ENCODE measurements at regions not wholly inside any gene's neighbourhood (a gene's known extent, or its start where the extent isn't known, plus 50 kb on each side); places are given as distances from the start of the nearest gene placed in this dataset.

DNA sequence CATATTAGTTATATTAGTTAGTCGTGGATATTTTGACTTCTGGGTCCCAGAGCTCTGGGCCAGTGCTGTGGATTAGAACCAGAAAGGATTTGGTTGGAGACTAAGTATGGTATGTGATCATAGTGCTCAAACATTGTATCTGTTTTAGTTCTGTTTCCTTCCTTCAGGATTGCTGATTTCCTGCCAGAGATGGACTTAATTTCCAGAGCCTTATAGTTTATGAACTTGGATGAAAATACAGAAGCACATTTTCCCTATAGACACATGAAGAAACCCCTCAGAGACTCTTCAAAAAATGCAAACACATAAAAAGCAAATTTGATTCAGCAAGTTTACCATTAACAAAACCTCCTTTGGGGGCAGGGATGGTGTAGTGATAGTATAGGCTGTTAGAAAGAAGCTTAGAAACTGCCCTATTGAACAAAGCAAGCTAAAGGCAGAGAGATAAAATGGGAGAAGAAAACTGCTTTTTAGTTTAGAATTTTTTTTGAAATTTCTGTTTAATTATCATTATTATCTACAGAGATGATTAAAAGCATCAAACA is 88.7 kb upstream of the EFEMP1 start:
- no peaks in the 10 kb centered on the region for H3K4me1 ChIP-seq (ENCODE audit: low read length)
- H3K79me2 ChIP-seq (ENCODE audit: low read length): no peaks in the 10 kb centered on the region
- no peaks in the 10 kb centered on the region for H3K27me3 ChIP-seq (ENCODE audit: low read length)
- H3K27ac ChIP-seq (ENCODE audit: low read length): no peak overlapping the region
- H4K20me1 ChIP-seq (ENCODE audit: insufficient read depth, low read depth, low read length): no peaks in the 10 kb centered on the region
- H3K9ac ChIP-seq (ENCODE audit: low read length): no peak overlapping the region
- no peaks in the 10 kb centered on the region for H3K36me3 ChIP-seq (ENCODE audit: insufficient read depth, low read length)
- H3K9me2 ChIP-seq (replicated peaks; ENCODE audit: insufficient read depth, low read length): no peaks in the 10 kb centered on the region
- no peaks in the 10 kb centered on the region for H3K9me3 ChIP-seq (ENCODE audit: low read length)
- H3K4me2 ChIP-seq (ENCODE audit: low read depth, low read length, poor library complexity, severe bottlenecking): no peak overlapping the region
- no peak for DNase-seq
- H2AFZ ChIP-seq (ENCODE audit: low read length): no peak overlapping the region
- no peak overlapping the region for H3K4me3 ChIP-seq (ENCODE audit: low read length)

DNA sequence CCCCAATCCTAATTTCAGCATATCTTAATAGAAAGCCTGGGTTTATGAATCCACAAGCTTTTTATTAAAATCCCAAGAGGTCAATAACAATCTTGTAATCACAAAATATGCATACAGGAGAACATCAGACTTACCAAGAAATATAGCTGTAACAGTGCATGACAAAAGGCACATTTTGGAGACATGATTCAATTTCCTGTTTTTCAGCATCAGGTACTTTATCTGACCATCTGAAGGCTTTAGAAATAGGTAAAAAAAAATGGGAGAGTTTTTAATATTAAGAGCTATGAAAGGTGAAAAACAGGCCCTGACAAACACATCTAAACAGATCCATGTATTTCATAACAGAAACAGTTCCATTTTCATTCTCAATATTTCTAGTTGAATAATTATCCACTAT is 89.9 kb upstream of the EFEMP1 start:
- H3K27me3 ChIP-seq (ENCODE audit: low read length): no peaks in the 10 kb centered on the region
- no peak overlapping the region for H3K4me2 ChIP-seq (ENCODE audit: low read depth, low read length, poor library complexity, severe bottlenecking)
- H3K79me2 ChIP-seq (ENCODE audit: low read length): no peaks in the 10 kb centered on the region
- no peaks in the 10 kb centered on the region for H3K9me3 ChIP-seq (ENCODE audit: low read length)
- no peak overlapping the region for H3K4me3 ChIP-seq (ENCODE audit: low read length)
- H3K9ac ChIP-seq (ENCODE audit: low read length): no peak overlapping the region
- no peak for DNase-seq
- no peaks in the 10 kb centered on the region for H3K36me3 ChIP-seq (ENCODE audit: insufficient read depth, low read length)
- no peaks in the 10 kb centered on the region for H3K4me1 ChIP-seq (ENCODE audit: low read length)
- no peak overlapping the region for H3K27ac ChIP-seq (ENCODE audit: low read length)
- H2AFZ ChIP-seq (ENCODE audit: low read length): no peak overlapping the region
- H3K9me2 ChIP-seq (replicated peaks; ENCODE audit: insufficient read depth, low read length): no peaks in the 10 kb centered on the region
- H4K20me1 ChIP-seq (ENCODE audit: insufficient read depth, low read depth, low read length): no peaks in the 10 kb centered on the region

DNA sequence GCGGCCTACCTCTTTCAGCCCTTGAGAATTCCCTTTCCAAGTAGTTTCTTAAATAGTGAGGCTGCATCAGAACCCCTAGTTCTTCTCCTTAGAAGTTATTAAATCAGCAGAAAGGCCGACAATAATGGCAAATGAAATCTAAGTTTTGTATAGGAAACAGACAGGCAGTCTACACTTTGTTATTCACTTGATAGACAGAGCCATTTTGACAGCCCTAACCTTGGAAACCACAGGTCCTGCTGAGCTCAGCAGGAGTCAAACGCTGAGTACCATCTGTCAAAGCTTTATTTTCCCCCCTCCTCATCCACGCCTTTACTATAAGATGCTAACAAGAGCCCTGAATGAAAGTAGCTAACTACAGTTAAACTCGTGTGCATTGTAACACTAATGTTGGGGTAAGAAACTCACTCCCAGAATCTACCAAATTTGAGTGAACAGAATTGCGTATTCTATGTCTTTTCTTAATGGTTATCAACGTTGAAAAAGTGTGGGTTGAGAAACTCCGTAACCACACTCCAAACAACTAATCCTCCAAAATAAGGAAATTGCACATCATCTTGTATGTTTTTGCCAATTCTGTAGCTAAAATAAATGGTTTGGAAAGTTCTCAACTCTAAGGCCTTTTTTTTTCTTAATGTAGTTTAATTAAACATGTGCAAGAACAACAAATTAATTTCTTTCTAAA is 90.6 kb upstream of the EFEMP1 start:
- DNase-seq: no peak
- no peaks in the 10 kb centered on the region for H4K20me1 ChIP-seq (ENCODE audit: insufficient read depth, low read depth, low read length)
- H3K9ac ChIP-seq (ENCODE audit: low read length): no peak overlapping the region
- H3K4me2 ChIP-seq (ENCODE audit: low read depth, low read length, poor library complexity, severe bottlenecking): no peak overlapping the region
- H3K27me3 ChIP-seq (ENCODE audit: low read length): no peaks in the 10 kb centered on the region
- no peaks in the 10 kb centered on the region for H3K36me3 ChIP-seq (ENCODE audit: insufficient read depth, low read length)
- no peak overlapping the region for H3K27ac ChIP-seq (ENCODE audit: low read length)
- no peak overlapping the region for H3K4me3 ChIP-seq (ENCODE audit: low read length)
- H3K9me2 ChIP-seq (replicated peaks; ENCODE audit: insufficient read depth, low read length): no peaks in the 10 kb centered on the region
- no peaks in the 10 kb centered on the region for H3K4me1 ChIP-seq (ENCODE audit: low read length)
- no peak overlapping the region for H2AFZ ChIP-seq (ENCODE audit: low read length)
- no peaks in the 10 kb centered on the region for H3K79me2 ChIP-seq (ENCODE audit: low read length)
- H3K9me3 ChIP-seq (ENCODE audit: low read length): no peaks in the 10 kb centered on the region

DNA sequence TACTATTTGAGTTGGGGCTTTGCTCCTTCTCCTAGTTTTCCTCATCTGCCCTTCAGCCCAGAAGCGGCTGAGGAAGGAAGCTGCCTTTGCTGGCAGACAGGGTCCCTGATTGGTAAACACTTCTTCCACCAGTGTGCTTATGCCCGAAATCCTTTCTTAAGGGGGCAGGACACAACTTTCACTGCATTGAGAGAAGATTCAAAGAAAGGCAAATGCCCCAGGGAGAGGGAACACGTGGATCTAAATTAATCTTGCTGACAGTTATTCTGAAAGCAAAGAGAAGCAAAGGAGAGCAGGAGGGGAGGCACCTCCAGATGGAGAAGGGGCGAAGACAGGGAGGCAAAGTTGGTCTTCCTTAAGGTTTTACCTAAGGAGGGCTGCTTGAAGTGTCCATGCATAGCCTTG is 92.1 kb upstream of the EFEMP1 start:
- Histone ChIP-seq H3K4me1 (ENCODE audit: low read length) (no peaks in the 10 kb centered on the region), H3K27ac (ENCODE audit: low read length) (no peak overlapping the region), H3K27me3 (ENCODE audit: low read length) (no peaks in the 10 kb centered on the region), H3K9me2 (replicated peaks; ENCODE audit: insufficient read depth, low read length) (no peaks in the 10 kb centered on the region), H2AFZ (ENCODE audit: low read length) (no peak overlapping the region), H3K79me2 (ENCODE audit: low read length) (no peaks in the 10 kb centered on the region), H3K4me3 (ENCODE audit: low read length) (no peak overlapping the region), H3K36me3 (ENCODE audit: insufficient read depth, low read length) (no peaks in the 10 kb centered on the region), H4K20me1 (ENCODE audit: insufficient read depth, low read depth, low read length) (no peaks in the 10 kb centered on the region), H3K9me3 (ENCODE audit: low read length) (no peaks in the 10 kb centered on the region), H3K9ac (ENCODE audit: low read length) (no peak overlapping the region), H3K4me2 (ENCODE audit: low read depth, low read length, poor library complexity, severe bottlenecking) (no peak overlapping the region)
- no peak for DNase-seq

DNA sequence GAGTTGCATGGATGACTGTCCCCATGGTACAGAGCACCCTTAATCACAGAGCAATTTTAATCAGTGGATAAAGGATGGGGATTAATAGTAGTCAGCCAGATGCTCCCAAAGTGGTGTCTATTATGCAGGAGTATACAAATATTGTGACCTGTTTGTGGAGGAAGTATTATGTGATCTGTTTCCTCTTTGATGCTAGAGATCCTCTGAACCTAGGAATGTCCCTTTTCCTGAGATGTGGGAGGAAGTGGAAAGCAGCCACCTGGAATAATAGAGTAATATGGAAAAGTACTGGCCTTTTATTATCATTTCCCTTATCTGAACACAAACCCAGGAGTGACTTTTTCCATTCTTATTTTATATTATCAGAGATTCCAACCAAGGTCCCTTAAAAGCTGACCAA is 94.2 kb upstream of the EFEMP1 start:
- Histone ChIP-seq H3K79me2 (ENCODE audit: low read length) (no peaks in the 10 kb centered on the region), H3K27me3 (ENCODE audit: low read length) (no peaks in the 10 kb centered on the region), H3K4me3 (ENCODE audit: low read length) (no peak overlapping the region), H3K4me1 (ENCODE audit: low read length) (no peaks in the 10 kb centered on the region), H3K36me3 (ENCODE audit: insufficient read depth, low read length) (no peaks in the 10 kb centered on the region), H3K9me2 (replicated peaks; ENCODE audit: insufficient read depth, low read length) (no peaks in the 10 kb centered on the region), H3K9ac (ENCODE audit: low read length) (no peak overlapping the region), H3K27ac (ENCODE audit: low read length) (no peak overlapping the region), H3K9me3 (ENCODE audit: low read length) (no peaks in the 10 kb centered on the region), H3K4me2 (ENCODE audit: low read depth, low read length, poor library complexity, severe bottlenecking) (no peak overlapping the region), H4K20me1 (ENCODE audit: insufficient read depth, low read depth, low read length) (no peaks in the 10 kb centered on the region), H2AFZ (ENCODE audit: low read length) (no peak overlapping the region)
- no peak for DNase-seq

DNA sequence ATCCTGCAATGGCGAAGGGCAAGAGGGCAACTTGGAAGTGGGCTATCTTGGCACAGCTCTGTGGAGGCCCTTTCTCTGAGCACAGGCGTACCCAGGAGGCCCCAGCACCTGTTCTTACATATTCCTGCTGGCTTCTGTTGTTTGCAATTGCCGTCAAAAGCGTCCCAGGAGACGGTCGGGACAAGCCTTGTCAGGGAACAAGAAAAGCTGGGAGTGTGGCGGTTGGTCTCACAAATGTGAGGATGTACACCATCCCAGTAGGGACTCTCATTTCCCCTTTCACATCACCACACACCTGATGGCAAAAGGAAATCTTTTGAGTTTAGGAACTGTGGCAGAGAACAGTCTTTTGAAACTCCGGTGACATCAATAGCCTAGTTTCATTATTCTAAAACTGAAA is 94.7 kb upstream of the EFEMP1 start:
- H3K4me1 ChIP-seq (ENCODE audit: low read length): no peaks in the 10 kb centered on the region
- no peaks in the 10 kb centered on the region for H4K20me1 ChIP-seq (ENCODE audit: insufficient read depth, low read depth, low read length)
- H3K4me3 ChIP-seq (ENCODE audit: low read length): no peak overlapping the region
- H3K27me3 ChIP-seq (ENCODE audit: low read length): no peaks in the 10 kb centered on the region
- H3K79me2 ChIP-seq (ENCODE audit: low read length): no peaks in the 10 kb centered on the region
- H3K9me3 ChIP-seq (ENCODE audit: low read length): no peaks in the 10 kb centered on the region
- no peak overlapping the region for H3K9ac ChIP-seq (ENCODE audit: low read length)
- no peaks in the 10 kb centered on the region for H3K36me3 ChIP-seq (ENCODE audit: insufficient read depth, low read length)
- H3K9me2 ChIP-seq (replicated peaks; ENCODE audit: insufficient read depth, low read length): no peaks in the 10 kb centered on the region
- no peak for DNase-seq
- H3K27ac ChIP-seq (ENCODE audit: low read length): no peak overlapping the region
- no peak overlapping the region for H2AFZ ChIP-seq (ENCODE audit: low read length)
- no peak overlapping the region for H3K4me2 ChIP-seq (ENCODE audit: low read depth, low read length, poor library complexity, severe bottlenecking)

DNA sequence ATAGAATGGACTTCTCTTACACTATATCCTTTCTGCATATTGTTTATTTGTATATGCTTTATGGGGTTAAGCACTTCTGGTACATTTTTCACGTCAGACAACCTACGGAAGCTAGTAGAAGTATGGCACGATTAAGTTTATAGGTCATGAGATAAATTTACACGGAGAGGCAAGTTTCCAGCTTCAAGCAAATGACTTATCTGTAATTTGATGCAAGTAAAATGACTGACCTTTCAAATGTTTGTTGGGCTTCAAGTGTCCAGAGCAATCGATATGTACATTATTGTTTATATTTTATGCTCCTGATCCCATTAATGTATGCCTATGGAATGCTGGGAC is 97.5 kb upstream of the EFEMP1 start:
- H3K36me3 ChIP-seq (ENCODE audit: insufficient read depth, low read length): no peaks in the 10 kb centered on the region
- H3K9ac ChIP-seq (ENCODE audit: low read length): no peak overlapping the region
- DNase-seq: no peak
- H3K27me3 ChIP-seq (ENCODE audit: low read length): no peaks in the 10 kb centered on the region
- H3K4me3 ChIP-seq (ENCODE audit: low read length): no peak overlapping the region
- H3K4me2 ChIP-seq (ENCODE audit: low read depth, low read length, poor library complexity, severe bottlenecking): no peak overlapping the region
- no peak overlapping the region for H3K27ac ChIP-seq (ENCODE audit: low read length)
- no peaks in the 10 kb centered on the region for H3K79me2 ChIP-seq (ENCODE audit: low read length)
- no peaks in the 10 kb centered on the region for H3K9me3 ChIP-seq (ENCODE audit: low read length)
- H3K4me1 ChIP-seq (ENCODE audit: low read length): no peaks in the 10 kb centered on the region
- no peak overlapping the region for H2AFZ ChIP-seq (ENCODE audit: low read length)
- H3K9me2 ChIP-seq (replicated peaks; ENCODE audit: insufficient read depth, low read length): no peaks in the 10 kb centered on the region
- H4K20me1 ChIP-seq (ENCODE audit: insufficient read depth, low read depth, low read length): no peaks in the 10 kb centered on the region

DNA sequence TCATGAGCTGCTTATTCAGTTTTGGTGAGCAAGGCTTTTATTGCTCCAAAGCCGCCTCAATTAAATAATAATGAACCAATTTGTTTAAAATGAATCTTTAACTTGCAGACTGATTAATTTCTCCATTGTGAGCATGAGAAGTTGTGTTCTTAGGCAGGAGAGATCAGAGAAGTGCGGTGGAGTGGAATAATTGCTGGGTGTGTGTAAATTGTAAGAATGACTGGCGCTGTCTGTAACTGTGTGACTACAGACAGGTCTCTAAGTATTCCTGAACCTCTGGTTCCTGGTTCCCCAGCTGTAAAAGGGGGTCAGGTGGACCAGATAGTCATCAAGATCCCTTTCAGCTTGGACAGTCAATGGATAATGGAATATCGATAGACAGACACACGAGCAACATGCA is 98.0 kb upstream of the EFEMP1 start:
- Histone ChIP-seq H3K9ac (ENCODE audit: low read length) (no peak overlapping the region), H3K4me2 (ENCODE audit: low read depth, low read length, poor library complexity, severe bottlenecking) (no peak overlapping the region), H3K4me3 (ENCODE audit: low read length) (no peak overlapping the region), H4K20me1 (ENCODE audit: insufficient read depth, low read depth, low read length) (no peaks in the 10 kb centered on the region), H3K9me2 (replicated peaks; ENCODE audit: insufficient read depth, low read length) (no peaks in the 10 kb centered on the region), H2AFZ (ENCODE audit: low read length) (no peak overlapping the region), H3K79me2 (ENCODE audit: low read length) (no peaks in the 10 kb centered on the region), H3K27ac (ENCODE audit: low read length) (no peak overlapping the region), H3K36me3 (ENCODE audit: insufficient read depth, low read length) (no peaks in the 10 kb centered on the region), H3K9me3 (ENCODE audit: low read length) (no peaks in the 10 kb centered on the region), H3K27me3 (ENCODE audit: low read length) (no peaks in the 10 kb centered on the region), H3K4me1 (ENCODE audit: low read length) (no peaks in the 10 kb centered on the region)
- no peak for DNase-seq

Data from Karpas-422 (cell line).